ENCODE measurements at regions not wholly inside any gene's neighbourhood (a gene's known extent, or its start where the extent isn't known, plus 50 kb on each side); places are given as distances from the start of the nearest gene placed in this dataset.

DNA sequence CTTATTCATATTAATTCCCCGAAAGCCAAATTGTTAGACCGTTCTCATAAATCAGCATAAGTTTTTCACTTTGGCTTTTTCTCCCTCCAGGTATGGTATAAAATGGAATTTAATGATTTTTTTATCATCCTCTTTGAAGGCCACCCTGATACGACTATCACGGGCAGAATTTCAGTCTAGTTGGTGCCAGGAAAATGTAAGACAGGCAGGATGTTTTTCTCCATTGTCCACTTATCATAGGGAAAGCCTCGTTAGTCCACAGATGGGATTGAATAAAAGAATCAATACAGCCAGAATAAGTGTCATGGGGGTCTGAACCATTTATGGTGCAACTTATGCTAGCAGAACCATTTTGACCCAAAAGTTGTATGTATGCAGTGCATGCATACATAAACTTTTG is 566.0 kb upstream of the ARGLU1 start:
- no peak for DNase-seq

DNA sequence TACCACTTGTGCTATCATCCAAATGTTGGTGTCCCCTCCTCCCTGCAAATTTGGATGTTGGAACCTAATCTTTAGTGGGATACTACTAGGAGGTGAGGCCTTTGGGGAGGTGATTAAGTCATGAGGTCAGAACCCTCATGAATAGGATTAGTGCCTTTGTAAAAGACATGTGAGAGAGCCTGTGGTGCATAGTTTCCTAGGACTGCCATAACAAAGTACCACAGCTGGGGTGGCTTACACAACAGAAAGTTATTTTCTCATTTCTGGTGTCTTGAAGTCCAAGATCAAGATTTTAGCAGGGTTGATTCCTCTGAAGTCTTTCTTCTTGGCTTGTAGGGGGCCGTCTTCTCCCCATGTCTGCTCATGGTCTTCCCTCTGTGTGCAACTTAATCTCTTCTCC is 562.6 kb upstream of the ARGLU1 start:
- no peak for DNase-seq

DNA sequence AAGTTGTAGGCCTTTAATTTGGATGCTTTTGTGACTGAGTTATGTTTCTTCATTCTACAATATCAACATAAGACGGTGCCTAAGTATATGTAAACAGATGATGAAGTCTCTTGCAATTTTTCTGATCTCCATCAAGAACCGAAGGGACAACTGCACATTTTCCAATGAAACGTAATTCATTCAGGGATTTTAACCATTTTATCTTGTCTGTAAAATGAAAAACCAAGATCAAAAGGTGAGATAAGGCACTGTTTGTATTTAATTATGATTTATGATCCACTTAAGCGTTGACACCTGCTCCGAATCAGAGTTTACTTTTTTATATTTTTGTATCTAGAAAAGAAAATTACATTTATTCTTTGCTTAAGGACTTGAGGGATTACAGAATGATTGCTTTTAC is 556.8 kb upstream of the ARGLU1 start:
- no peak for DNase-seq

DNA sequence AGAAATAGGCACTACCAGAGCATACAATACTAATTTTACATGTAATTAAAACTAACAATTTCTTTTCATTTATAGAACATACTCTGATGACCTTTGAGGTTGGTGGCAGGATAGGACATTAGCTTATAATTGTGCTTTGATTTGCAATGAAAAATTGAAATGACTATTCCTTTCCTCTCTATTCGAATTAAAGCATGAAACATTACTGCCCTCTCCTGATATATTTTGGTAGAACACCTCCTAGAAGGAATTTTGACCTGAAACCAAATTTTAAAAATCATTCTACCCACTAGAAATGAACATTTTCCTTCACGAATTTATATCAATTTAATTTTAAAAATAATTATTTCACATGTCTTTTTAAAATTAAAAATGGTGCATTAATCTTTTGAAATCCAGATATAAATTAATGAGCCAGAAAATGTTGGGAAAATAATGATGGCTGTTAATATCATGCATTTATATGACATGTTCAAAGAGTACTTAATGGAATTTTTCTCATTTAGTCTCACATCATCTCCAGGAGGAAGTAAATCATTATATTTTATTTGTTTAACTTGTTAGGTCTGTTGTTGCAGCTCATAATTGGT is 556.3 kb upstream of the ARGLU1 start:
- no peak for DNase-seq

DNA sequence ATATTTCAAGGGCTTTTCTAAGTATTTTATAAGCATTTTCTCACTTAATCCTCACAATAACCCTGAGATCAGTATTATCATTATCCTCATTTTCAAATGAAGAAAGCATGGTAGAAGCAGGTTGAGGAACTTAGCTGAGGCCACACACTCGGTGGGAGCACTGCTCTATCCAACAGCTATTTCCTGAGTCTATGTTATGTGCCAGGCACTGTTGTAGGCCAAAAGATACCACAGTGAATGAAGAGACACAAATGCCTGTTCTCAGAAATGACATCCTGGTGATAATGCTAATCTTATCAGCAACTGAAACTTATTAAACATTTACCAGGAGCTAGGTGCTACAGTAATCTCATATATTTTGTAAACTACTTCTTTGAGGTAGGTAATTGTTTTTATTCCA is 553.9 kb upstream of the ARGLU1 start:
- no peak for DNase-seq

DNA sequence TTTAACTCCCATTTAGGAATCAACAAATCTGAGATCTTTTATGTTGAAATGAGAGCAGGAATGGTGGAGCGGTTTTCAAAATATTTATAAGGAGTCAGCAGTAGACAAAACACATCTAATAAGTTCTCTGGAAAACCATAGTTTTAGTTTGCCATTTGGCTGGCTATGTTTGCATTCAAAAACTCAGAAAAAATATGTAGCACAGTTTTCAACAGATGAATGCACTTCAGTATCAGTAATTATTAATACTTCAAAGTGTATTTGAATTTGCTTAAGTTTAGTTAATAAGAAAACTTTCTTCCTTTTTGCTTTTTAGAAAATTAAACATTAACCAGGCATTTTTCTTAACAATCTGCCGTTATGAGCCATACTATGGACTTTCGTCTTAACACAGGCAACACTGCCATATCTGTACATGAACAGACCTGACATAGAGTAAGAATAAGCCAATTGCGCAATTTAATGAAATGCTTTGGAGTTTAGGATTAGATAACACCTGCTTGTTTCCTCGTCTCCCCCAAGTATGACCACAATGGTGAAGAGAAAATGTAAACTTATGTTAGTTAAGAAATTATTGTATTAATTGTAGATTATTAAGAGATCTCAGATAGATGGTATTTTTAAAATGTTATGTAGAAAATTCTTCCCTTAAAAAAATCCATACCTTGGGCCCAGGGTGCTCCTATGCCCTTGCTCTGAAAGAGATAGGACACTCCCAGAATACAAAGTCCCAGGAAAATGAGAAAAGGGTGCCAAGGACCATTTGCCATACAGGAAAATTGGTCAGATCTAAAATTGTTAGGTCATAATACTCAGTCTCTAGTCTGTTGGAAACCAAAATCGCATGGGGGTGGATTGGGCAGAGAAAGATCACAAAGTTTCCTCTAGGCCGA is 552.3 kb upstream of the ARGLU1 start:
- DNase-seq, result no peak

DNA sequence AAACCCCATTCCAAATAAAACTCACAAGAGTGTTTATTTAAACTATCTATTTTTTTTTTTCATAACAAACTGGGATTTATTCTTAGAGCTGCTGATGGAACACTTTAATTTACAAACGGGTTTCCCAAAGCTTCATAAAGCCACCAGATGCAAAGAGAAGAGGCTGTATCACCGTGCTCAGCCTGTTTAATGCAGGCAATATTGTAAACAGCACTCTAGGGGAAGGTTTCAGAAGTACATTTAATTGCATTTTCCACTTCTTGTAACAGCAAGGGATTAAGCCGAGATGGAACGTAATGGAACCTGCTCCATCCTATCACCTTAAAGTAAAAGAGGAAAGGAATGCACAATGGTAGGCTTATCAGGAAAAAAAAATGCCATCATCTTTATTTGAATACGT is 550.6 kb upstream of the ARGLU1 start:
- DNase-seq, result no peak

DNA sequence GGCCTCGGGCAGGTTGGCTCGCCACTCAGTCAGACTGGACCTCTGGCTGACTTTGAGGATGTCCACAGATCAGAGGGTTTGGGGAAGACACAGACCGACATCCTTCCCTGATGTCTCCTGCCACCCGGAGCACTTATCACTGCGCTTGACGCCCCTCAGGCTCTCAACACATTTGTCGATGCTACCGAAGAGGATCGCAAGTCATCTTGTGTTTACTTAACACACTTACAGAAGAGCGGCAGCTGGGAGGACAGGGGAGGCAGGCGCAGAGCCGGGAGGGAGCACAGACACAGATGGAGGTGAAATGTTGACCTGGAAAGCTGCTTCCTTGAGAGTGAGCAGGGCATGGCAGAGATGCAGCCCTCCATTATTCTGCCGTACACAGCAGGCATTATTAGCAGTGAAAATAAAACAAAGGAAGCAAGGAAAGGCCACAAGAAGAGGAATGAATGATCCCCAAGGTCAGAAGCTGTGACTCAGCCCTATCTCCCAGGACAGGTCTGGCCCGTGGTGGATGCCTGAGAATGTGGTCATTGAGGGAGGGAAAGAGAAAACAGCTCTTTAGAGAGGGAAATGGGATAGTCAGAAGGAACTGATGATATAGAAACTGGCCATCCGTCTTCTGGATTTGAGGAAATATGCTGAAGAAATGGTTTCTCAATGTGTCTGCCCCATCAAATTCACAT is 549.5 kb upstream of the ARGLU1 start:
- DNase-seq, result no peak

DNA sequence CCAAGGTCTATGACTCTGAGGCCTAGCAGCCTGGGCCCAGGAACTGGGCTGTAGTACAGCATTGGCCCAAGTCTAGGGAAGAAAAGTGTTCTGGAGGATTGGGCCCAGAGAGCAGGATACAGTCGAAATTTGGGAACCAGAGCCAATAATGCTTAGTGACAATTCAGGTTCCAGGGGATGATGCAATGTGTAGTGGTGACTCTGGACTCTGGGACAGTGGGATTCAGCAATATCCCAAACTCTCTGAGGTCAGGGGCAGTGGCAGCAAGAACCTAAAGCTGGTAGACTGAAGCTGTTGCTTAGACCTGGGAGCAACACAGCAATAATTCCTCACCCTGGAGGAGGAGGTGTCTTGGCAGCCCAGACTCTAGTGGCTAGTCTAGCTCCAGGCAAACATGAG is 545.5 kb upstream of the ARGLU1 start:
- no peak for DNase-seq

DNA sequence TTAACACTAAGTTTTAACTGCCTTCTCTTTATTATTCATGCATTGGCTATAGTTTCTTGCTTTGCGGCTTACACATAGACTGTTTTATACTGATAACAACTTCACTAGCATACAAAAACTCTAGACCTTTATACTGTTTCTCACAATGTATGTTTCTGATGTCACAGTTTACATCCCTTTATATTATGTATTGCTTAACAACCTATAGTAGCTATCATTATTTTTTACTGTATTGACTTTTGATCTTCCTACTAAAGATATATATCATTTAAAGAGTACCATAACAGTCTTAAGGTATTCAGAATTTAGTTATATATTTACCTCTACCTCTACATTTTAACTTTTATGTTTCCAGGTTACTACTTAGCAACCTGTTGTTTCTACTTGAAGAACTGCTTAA is 543.3 kb upstream of the ARGLU1 start:
- no peak for DNase-seq

DNA sequence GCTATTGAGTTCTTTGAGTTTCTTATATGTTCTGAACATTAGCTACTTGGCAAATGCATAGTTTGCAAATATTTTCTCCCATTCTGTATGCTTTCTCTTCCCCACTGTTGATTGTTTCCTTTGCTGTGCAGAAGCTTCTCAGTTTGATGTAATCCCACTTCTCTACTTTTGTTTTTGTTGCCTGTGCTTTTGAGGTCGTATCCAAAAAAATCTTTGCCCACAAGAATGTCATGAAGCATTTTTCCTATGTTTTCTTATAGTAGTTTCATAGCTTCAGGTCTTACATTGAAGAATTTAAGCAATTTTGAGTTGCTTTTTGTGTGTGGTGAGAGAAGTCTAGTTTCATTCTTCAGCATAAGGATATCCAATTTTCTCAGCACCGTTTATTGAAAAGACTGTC is 536.7 kb upstream of the ARGLU1 start:
- no peak for DNase-seq

DNA sequence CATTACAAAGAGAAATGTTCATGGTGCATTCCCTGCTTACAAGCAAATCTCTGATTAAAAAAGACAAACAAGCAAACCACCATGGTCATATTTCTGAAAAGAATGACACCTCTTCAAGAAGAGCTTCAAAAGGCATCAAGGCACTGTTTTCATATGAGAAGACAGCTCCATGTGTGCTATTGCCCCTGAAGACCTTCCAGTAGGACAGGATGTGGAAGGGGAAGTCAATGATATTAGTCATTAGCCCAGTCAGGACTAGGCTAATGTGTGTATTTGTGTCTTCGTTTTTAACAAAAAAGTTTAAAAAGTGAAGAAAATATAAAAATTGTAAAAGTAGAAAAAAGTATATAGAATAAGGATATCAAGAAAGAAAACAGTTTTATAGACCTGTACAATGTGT is 534.7 kb upstream of the ARGLU1 start:
- DNase-seq, result no peak

DNA sequence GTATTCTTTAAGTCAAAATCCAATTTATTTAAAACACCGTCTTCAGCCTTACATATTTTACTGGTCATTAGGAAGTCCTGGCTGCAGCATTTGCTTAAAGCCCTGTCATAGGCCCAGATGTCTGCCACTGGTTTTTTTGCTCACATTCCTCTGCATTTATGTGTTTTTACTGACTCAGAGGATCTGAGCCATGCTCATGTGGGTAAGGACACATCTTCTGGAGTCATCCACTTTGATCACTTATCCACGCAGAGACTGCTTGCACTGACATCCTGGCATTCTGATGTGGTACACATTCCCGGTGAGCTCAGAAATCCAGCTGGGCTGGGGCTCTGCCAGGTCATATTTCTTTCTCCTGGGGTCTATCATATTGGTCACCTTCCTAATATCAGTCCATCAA is 531.7 kb upstream of the ARGLU1 start:
- DNase-seq, result no peak

DNA sequence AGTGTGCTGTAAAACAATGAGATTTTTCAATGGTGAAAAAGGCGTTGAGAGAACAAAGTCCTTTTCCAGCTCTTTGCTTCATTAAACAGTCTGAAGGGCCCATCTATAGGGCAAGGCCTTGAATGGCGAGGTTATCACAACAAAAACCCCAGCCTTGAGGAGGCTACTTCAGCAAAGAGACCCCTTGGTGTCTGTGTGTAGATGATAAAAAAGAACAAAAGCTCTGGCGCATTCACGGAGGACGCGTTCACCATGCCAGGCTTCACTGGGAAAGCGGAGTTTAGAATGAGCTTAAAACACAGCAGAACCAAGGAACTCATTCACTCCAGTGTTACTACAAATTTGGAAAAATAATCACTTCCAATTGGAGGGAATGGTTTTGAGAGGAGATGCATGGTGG is 530.0 kb upstream of the ARGLU1 start:
- no peak for DNase-seq

DNA sequence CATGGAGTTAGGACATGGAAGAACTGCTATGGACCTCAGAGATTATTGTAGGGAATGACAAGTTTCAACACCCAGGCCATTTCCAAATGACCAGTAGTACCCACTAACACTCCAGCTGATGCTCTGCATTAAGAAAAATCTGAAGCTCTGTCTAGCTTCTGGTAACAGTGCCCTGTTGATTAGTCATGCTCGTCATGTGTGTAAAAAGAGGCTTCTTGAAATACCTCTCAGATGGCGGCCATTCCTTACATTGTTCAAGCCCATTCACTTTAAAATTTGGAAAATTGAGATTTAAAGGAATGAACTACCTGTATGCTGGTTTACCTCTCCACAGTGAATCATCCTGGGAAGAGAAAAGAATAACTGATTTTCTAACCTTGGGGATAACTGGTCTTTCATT is 527.9 kb upstream of the ARGLU1 start:
- no peak for DNase-seq

DNA sequence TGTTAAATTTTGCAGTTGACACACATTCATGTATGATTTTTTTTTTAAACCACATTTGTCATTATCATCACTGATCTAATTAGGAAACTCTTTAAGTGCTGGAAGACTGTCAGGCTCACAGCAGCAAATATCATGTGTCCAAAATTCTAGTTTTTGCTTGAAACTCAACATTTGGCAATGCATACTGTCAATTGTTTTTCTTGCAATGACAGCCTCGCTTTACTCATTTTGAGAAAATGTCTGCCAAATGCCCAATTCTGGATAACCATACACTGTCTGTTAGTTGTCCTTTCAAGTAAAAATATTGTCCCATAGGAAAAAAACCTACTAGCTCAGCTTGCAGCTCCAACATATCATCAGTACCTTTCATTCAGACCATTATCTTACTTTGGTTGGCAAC is 523.9 kb upstream of the ARGLU1 start:
- no peak for DNase-seq

DNA sequence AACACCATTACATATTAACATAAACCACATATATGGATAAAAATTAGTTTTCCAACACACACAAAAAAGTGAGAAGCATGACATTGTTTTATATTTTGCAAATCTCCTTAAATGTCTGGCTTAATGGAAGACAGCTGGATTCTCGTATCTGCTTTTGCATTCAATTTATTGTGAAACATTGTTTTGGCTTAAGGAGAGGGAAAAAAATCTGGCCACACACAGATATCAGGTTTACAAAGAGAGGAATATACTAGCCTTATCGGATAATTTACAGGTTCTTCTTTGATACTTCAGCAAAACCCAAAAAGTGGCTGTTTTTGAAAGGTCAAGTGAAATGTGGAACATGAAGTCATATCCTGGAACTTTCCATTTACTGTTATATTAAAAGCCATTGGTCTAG is 523.5 kb upstream of the ARGLU1 start:
- DNase-seq, result no peak

DNA sequence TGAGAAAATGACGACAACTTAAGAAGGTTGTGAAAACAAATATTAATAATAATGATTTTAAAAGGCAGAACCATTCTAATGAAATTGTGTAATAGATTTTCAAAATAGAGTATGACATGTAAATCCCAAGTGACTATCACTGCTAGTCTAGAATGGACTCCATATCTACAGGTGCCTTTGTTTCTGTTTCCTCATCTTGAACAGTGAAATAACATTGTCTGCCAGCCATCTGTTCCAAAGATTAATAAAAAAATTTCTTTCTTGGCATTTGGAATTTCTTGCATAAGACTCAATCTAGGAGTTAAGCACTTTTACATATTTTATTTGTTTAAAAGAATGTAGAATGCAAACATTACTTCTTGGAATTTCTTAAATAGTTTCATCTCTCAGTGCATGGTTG is 520.1 kb upstream of the ARGLU1 start:
- no peak for DNase-seq

DNA sequence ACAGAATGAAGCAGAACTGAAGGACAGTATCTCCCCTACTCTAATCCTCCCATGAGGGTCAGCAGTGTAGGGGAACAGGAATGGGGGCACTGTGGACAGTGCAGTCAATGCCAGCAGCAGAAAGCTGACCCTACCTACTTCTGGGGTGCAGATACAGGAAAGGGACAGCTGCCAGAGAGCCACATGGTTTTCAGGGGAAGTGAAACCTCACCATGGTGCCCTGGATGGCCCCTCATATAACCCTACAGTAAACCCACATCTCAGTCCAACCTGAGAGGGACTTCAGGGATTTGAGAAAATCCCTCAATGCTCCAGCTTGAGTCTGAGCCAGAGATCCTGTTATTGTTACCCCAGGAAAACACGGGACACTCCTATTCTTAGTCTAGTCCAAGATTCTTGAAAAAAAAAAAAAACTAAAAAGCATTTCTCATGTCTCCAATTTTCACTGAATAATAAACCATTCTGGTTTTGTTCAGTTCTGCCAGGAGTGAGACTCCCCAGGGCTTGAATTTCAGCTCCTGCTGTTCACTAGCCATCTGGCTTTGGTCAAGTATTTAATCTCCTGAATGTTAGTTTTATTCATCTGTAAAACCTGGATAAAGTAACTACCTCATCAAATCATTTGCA is 511.6 kb upstream of the ARGLU1 start:
- DNase-seq, result no peak

DNA sequence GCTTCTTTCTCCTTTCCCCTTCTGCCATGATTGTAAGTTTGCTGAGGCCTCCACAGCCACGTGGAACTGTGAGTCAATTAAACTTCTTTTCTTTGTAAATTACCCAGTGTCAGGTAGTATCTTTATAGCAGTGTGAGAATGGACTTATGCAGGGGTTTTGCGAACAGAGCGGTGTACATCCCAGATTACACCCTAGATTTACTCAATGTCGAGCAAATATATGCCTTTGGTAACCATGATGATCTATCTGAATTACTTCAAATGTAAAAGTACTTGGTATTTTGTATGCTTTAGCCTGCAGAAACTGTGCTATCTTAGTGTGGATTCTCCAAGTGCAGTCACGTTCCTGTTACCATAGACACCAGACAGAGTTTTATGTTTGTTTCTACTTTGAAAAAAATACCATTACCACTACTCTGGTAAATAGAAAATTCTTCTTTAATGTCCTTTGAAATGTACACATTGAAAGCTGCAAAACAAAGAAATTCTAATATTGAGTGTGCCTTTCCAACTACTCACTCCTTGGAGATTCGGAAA is 510.4 kb upstream of the ARGLU1 start:
- DNase-seq, result no peak

DNA sequence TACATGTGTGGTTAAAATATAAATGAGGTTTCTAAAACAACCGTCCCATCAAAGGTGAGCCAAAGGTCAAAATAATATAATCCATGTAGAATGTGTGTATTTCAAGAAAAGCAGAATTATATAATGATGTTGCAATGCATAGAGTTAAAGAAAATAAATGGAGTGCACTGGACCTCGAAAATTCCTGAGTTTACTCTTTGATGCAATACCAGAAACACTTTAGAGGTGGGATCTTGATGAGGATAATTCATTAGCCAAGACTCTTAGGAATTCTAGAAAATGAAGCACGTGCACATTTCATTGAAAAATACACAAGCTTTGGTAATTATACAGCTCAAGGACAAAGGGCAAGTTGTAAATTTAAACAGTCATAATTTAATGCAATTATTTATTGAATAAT is 508.9 kb upstream of the ARGLU1 start:
- no peak for DNase-seq

DNA sequence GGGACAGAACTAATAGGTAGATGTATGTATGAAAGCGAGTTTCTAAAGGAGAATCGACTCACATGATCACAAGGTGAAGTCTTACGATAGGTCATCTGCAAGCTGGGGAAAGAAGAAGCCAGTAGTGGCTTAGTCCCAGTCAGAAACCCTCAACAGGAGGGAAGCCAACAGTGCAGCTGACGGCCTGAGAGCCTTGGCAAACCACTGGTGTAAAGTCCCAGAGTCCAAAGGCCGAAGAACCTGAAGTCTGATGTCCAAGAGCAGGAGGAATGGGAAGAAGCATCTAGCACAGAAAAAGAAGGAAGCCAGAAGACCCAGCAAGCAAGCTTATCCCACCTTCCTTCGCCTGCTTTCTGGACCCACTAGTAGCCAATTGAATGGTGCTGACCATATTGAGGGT is 507.6 kb upstream of the ARGLU1 start:
- DNase-seq, result no peak

DNA sequence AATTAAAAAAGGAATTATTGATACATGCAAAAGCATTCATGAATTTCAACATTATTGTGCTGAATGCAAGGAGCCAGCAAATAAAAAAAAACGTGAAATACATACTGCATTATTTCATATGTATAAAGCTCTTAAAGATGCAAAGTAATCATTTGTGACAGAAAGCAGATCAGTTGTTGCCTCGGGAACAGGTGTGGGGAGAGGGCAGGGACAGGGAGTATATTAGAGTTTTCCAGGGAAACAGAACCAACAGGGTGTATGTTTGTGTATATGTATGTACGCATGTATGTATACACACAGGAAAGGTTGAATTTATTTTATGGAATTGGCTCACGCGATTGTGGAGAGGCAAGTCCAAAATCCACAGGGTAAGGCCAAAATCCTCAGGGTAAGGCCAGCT is 502.9 kb upstream of the ARGLU1 start:
- DNase-seq, result no peak
